Stimulated activated CD4-positive, alpha-beta T cell treated with anti-CD3 and anti-CD28 coated beads, Interleukin-15, amount 100 ng/mL, for 24 hours (primary cell): ENCODE measurements at regions not wholly inside any gene's neighbourhood (a gene's known extent, or its start where the extent isn't known, plus 50 kb on each side); places are given as distances from the start of the nearest gene placed in this dataset.

Experiments
- DNase-seq: peaks from one replicate; pipeline ENCODE4 v3.0.0-alpha.2; 2020

GRCh38 chr1:115139381-115139780 is 50.1 kb upstream of the TSPAN2 start:
- DNase-seq: no peak
